Liver (tissue), 8 donors: ENCODE measurements at regions not wholly inside any gene's neighbourhood (a gene's known extent, or its start where the extent isn't known, plus 50 kb on each side); places are given as distances from the start of the nearest gene placed in this dataset.

ENCODE experiments used
- DNase-seq: peaks from one replicate; pipeline ENCODE4 v3.0.0-alpha.2; 2017; ENCODE audit warnings: low spot score
- H3K27ac ChIP-seq, 2 donors: one replicate each; pipeline ENCODE4 v1.7.0; 2013; ENCODE audit warnings: inconsistent platforms in 2 of 2, low read length in 2 of 2, control low read depth in 1 of 2, low read depth in 1 of 2, mild to moderate bottlenecking in 1 of 2
- H3K27me3 ChIP-seq, 4 donors: one replicate each; pipeline versions ENCODE4 v1.6.1 to v1.7.0; 2013; ENCODE audit warnings: low read length in 3 of 4, inconsistent platforms in 1 of 4, mild to moderate bottlenecking in 1 of 4, moderate library complexity in 1 of 4; ENCODE audit not compliant: control insufficient read depth in 4 of 4, insufficient read depth in 4 of 4
- H3K36me3 ChIP-seq, 4 donors: one replicate each; pipeline versions ENCODE4 v1.6.1 to v1.7.0; 2013; ENCODE audit warnings: low read length in 3 of 4, mild to moderate bottlenecking in 3 of 4, low read depth in 1 of 4, moderate library complexity in 1 of 4; ENCODE audit not compliant: control insufficient read depth in 4 of 4, insufficient read depth in 3 of 4
- H3K4me1 ChIP-seq, 4 donors: one replicate each; pipeline versions ENCODE4 v1.6.1 to v1.7.0; 2013; ENCODE audit warnings: low read length in 3 of 4, mild to moderate bottlenecking in 3 of 4, moderate library complexity in 1 of 4; ENCODE audit not compliant: control insufficient read depth in 4 of 4, insufficient read depth in 4 of 4
- H3K4me3 ChIP-seq, 3 donors: one replicate each; pipeline versions ENCODE4 v1.6.1 to v1.7.0; 2013; ENCODE audit warnings: low read length in 3 of 3, control low read depth in 1 of 3, low read depth in 1 of 3, mild to moderate bottlenecking in 1 of 3
- H3K9ac ChIP-seq, 2 donors: one replicate each; pipeline ENCODE4 v1.7.0; 2013; ENCODE audit warnings: low read length in 2 of 2, mild to moderate bottlenecking in 2 of 2, moderate library complexity in 2 of 2, control low read depth in 1 of 2, low read depth in 1 of 2
- H3K9me3 ChIP-seq, 4 donors: one replicate each; pipeline versions ENCODE4 v1.6.1 to v1.7.0; 2013; ENCODE audit warnings: low read length in 3 of 4; ENCODE audit not compliant: control insufficient read depth in 4 of 4
- ATF3 ChIP-seq: IDR thresholded peaks from 2 replicates; pipeline ENCODE4 v1.6.1; 2016; ENCODE audit warnings: antibody characterized with exemption
- CTCF ChIP-seq: fragments of 150-350 bp; IDR thresholded peaks from 2 replicates; pipeline ENCODE4 v1.5.1; 2017; ENCODE audit warnings: improper control_type of control experiment, low read depth, low read length; ENCODE audit not compliant: missing input control
- EGR1 ChIP-seq, 2 donors: IDR thresholded peaks; 2 replicates each; pipeline ENCODE4 v1.6.1; 2016 to 2018; ENCODE audit warnings: antibody characterized with exemption in 2 of 2, low read depth in 2 of 2
- FOXA1 ChIP-seq: IDR thresholded peaks from 2 replicates; pipeline ENCODE4 v1.6.1; 2016; ENCODE audit warnings: antibody characterized with exemption
- FOXA2 ChIP-seq: IDR thresholded peaks from 2 replicates; pipeline ENCODE4 v1.6.1; 2016; ENCODE audit warnings: antibody characterized with exemption
- GABPA ChIP-seq, 2 donors: IDR thresholded peaks in 1 of 2; conservative IDR thresholded peaks in 1 of 2; 2 replicates each; pipeline ENCODE4 v1.6.1; 2016; ENCODE audit warnings: antibody characterized with exemption in 2 of 2, mild to moderate bottlenecking in 1 of 2, moderate library complexity in 1 of 2
- HNF4A ChIP-seq, 2 donors: conservative IDR thresholded peaks; 2 replicates each; pipeline ENCODE4 v1.6.1; 2016; ENCODE audit warnings: antibody characterized with exemption in 2 of 2, mild to moderate bottlenecking in 2 of 2
- HNF4G ChIP-seq: IDR thresholded peaks from 2 replicates; pipeline ENCODE4 v1.6.1; 2016; ENCODE audit warnings: antibody characterized with exemption
- JUND ChIP-seq, 2 donors: IDR thresholded peaks; 2 replicates each; pipeline ENCODE4 v1.6.1; 2016; ENCODE audit warnings: antibody characterized with exemption in 2 of 2
- MAX ChIP-seq: IDR thresholded peaks from 2 replicates; pipeline ENCODE4 v1.6.1; 2016; ENCODE audit warnings: antibody characterized with exemption
- NR2F2 ChIP-seq: IDR thresholded peaks from 2 replicates; pipeline ENCODE4 v1.6.1; 2016; ENCODE audit warnings: antibody characterized with exemption
- RAD21 ChIP-seq, 2 donors: IDR thresholded peaks; 2 replicates each; pipeline ENCODE4 v1.6.1; 2016; ENCODE audit warnings: antibody characterized with exemption in 2 of 2, mild to moderate bottlenecking in 2 of 2
- RXRA ChIP-seq, 2 donors: IDR thresholded peaks; 2 replicates each; pipeline ENCODE4 v1.6.1; 2017 to 2018; ENCODE audit warnings: antibody characterized with exemption in 2 of 2, mild to moderate bottlenecking in 1 of 2
- TAF1 ChIP-seq: conservative IDR thresholded peaks from 2 replicates; pipeline ENCODE4 v1.6.1; 2016; ENCODE audit warnings: antibody characterized with exemption, mild to moderate bottlenecking
- YY1 ChIP-seq: IDR thresholded peaks from 2 replicates; pipeline ENCODE4 v1.6.1; 2016; ENCODE audit warnings: antibody characterized with exemption, mild to moderate bottlenecking
- WGBS: extraction: QIAGEN DNeasy Blood & Tissue Kit; methylation state at CpG from one replicate; pipeline ENCODE4 v1.1.7; 2013; 5-methylcytosine and 5-hydroxymethylcytosine counted together
- TF ChIP-seq, protein P1 (sequence below): IDR thresholded peaks from 2 replicates; pipeline ENCODE4 v1.6.1; 2016; ENCODE audit warnings: antibody characterized with exemption, mild to moderate bottlenecking
- TF ChIP-seq, protein P2 (sequence below): IDR thresholded peaks from 2 replicates; pipeline ENCODE4 v1.6.1; 2016; ENCODE audit warnings: antibody characterized with exemption
- donor health status: healthy.
- donor health status: healthy.
- donor health status: healthy.
- donor health status: healthy.
- donor health status: healthy.

DNA sequence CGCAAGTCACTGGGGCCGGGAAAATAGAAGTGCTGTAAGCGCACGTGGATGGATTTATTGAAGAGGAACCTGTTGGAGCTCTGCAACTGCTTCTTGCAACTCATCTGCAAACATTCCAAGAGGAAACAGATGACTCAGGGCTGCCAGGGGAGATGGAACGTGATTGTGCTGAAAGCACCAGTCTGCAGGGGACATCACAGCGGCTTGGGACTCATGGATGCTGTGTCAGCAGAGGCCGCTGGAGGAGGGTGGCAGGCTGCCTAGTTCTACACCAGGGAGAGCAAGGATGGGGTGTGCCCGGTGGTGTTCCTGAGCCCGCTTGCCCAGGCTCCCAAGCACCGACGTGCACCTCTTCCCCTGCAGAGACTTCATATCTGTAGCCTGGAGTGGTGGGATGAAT is 515.7 kb downstream of the TCERG1L start:
- Histone ChIP-seq H3K4me1 (no peaks in the 10 kb centered on the region), H3K4me3 (no peak overlapping the region), H3K36me3 (no peaks in the 10 kb centered on the region), H3K9ac (no peak overlapping the region), H3K9me3 (no peaks in the 10 kb centered on the region), H3K27me3 (peaks cover 0 to 2% (median 0%) of the 10 kb centered on the region in 4 donors), H3K27ac (no peak overlapping the region)
- WGBS: 77% methylated on average over 11 of the region's 11 CpGs
- DNase-seq: no peak
- TF ChIP-seq JUND (IDR thresholded peaks at IDR 0.05): no peak
- no peak for TF ChIP-seq FOXA1
- TF ChIP-seq EGR1 (IDR thresholded peaks at IDR 0.05; ENCODE audit: low read depth in 2 of 2): no peak
- TF ChIP-seq CTCF: no peak
- TF ChIP-seq, protein P1, sequence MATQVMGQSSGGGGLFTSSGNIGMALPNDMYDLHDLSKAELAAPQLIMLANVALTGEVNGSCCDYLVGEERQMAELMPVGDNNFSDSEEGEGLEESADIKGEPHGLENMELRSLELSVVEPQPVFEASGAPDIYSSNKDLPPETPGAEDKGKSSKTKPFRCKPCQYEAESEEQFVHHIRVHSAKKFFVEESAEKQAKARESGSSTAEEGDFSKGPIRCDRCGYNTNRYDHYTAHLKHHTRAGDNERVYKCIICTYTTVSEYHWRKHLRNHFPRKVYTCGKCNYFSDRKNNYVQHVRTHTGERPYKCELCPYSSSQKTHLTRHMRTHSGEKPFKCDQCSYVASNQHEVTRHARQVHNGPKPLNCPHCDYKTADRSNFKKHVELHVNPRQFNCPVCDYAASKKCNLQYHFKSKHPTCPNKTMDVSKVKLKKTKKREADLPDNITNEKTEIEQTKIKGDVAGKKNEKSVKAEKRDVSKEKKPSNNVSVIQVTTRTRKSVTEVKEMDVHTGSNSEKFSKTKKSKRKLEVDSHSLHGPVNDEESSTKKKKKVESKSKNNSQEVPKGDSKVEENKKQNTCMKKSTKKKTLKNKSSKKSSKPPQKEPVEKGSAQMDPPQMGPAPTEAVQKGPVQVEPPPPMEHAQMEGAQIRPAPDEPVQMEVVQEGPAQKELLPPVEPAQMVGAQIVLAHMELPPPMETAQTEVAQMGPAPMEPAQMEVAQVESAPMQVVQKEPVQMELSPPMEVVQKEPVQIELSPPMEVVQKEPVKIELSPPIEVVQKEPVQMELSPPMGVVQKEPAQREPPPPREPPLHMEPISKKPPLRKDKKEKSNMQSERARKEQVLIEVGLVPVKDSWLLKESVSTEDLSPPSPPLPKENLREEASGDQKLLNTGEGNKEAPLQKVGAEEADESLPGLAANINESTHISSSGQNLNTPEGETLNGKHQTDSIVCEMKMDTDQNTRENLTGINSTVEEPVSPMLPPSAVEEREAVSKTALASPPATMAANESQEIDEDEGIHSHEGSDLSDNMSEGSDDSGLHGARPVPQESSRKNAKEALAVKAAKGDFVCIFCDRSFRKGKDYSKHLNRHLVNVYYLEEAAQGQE: no peak
- TF ChIP-seq RXRA (IDR thresholded peaks at IDR 0.05): no peak
- no peak for TF ChIP-seq MAX
- no peak for TF ChIP-seq YY1

DNA sequence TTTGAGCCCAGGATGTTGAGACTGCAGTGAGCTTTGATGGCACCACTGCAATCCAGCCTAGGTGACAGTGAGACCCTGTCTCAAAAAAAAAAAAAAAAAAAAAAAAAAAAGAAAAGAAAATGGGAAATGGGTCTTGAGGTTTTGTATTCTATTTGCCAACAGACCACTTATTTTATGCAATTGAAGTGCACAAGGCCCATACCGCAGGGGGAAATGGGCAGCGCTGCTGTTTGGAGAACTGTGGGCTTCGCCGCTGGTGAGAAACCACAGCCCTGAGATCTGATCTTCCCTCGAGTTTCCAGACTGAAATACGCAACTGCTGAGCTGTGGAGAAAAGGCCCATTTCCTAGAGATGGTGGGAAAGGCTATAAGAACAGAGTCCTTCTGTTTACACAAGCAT is 512.0 kb downstream of the TCERG1L start:
- Histone ChIP-seq H3K9ac (no peak overlapping the region), H3K27ac (no peak overlapping the region), H3K36me3 (no peaks in the 10 kb centered on the region), H3K27me3 (no peaks in the 10 kb centered on the region), H3K4me3 (no peak overlapping the region), H3K9me3 (peaks cover 0 to 2% (median 0%) of the 10 kb centered on the region in 4 donors), H3K4me1 (peaks cover 0 to 4% (median 1%) of the 10 kb centered on the region in 4 donors)
- TF ChIP-seq HNF4A (conservative IDR thresholded peaks at IDR 0.05): no peak
- no peak for TF ChIP-seq RXRA (IDR thresholded peaks at IDR 0.05)
- WGBS: 65% methylated on average over 6 of the region's 6 CpGs
- no peak for DNase-seq

GRCh38 chr10:130800281-130800680 is 511.2 kb downstream of the TCERG1L start:
- Histone ChIP-seq H3K4me3 (no peak overlapping the region), H3K36me3 (no peaks in the 10 kb centered on the region), H3K4me1 (peaks cover 0 to 4% (median 1%) of the 10 kb centered on the region in 4 donors), H3K27me3 (no peaks in the 10 kb centered on the region), H3K9ac (no peak overlapping the region), H3K27ac (no peak overlapping the region), H3K9me3 (peaks cover 0 to 2% (median 0%) of the 10 kb centered on the region in 4 donors)
- WGBS: 83% methylated on average over 12 of the region's 12 CpGs
- DNase-seq: no peak
- TF ChIP-seq RAD21 (IDR thresholded peaks at IDR 0.05) (no peak), MAX (no peak), FOXA2 (no peak), ATF3 (no peak), FOXA1 (no peak), RXRA (IDR thresholded peaks at IDR 0.05) (no peak), HNF4G (no peak), EGR1 (IDR thresholded peaks at IDR 0.05; ENCODE audit: low read depth in 2 of 2) (no peak), GABPA (IDR thresholded peaks at IDR 0.05 in 1 of 2, conservative IDR thresholded peaks at IDR 0.05 in 1 of 2) (no peak), YY1 (no peak), NR2F2 (no peak), TAF1 (no peak)
- TF ChIP-seq, protein P1: no peak
- TF ChIP-seq, protein P2, sequence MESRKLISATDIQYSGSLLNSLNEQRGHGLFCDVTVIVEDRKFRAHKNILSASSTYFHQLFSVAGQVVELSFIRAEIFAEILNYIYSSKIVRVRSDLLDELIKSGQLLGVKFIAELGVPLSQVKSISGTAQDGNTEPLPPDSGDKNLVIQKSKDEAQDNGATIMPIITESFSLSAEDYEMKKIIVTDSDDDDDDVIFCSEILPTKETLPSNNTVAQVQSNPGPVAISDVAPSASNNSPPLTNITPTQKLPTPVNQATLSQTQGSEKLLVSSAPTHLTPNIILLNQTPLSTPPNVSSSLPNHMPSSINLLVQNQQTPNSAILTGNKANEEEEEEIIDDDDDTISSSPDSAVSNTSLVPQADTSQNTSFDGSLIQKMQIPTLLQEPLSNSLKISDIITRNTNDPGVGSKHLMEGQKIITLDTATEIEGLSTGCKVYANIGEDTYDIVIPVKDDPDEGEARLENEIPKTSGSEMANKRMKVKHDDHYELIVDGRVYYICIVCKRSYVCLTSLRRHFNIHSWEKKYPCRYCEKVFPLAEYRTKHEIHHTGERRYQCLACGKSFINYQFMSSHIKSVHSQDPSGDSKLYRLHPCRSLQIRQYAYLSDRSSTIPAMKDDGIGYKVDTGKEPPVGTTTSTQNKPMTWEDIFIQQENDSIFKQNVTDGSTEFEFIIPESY: no peak
